HEK293T (cell line): ENCODE measurements at regions not wholly inside any gene's neighbourhood (a gene's known extent, or its start where the extent isn't known, plus 50 kb on each side); places are given as distances from the start of the nearest gene placed in this dataset.

Experiments used
- CTCF ChIA-PET: fragments of 350-600 bp; formaldehyde crosslinking; extraction: SDS; loops from one replicate; lab custom pipeline; 2021; ENCODE audit warnings: antibody characterized with exemption, inconsistent platforms; lab: Yijun Ruan, JAX
- POLR2A ChIA-PET: fragments of 350-600 bp; formaldehyde crosslinking; extraction: SDS; loops from one replicate; lab custom pipeline; 2020; ENCODE audit warnings: antibody characterized with exemption, inconsistent platforms; lab: Yijun Ruan, JAX
- DNase-seq: peaks from one replicate; pipeline ENCODE4 v3.0.0; 2012; ENCODE audit warnings: mixed read lengths; ENCODE audit errors: extremely low spot score
- ARNT ChIP-seq: fragments of 450-650 bp; IDR thresholded peaks from 2 replicates; pipeline ENCODE4 v1.6.1; 2017; ENCODE audit warnings: mild to moderate bottlenecking
- BHLHE40 ChIP-seq: fragments of 450-650 bp; IDR thresholded peaks from 2 replicates; pipeline ENCODE4 v1.6.1; 2016; ENCODE audit warnings: mild to moderate bottlenecking, moderate library complexity, borderline replicate concordance
- CTBP1 ChIP-seq: fragments of 450-650 bp; IDR thresholded peaks from 2 replicates; pipeline ENCODE4 v1.6.1; 2016; ENCODE audit warnings: borderline replicate concordance
- ELF4 ChIP-seq: fragments of 450-650 bp; IDR thresholded peaks from 2 replicates; pipeline ENCODE4 v1.6.1; 2017; ENCODE audit warnings: antibody characterized with exemption
- FOXA1 ChIP-seq: fragments of 450-650 bp; IDR thresholded peaks from 2 replicates; pipeline ENCODE4 v1.6.1; 2016; ENCODE audit warnings: mild to moderate bottlenecking
- FOXK2 ChIP-seq: fragments of 450-650 bp; IDR thresholded peaks from 2 replicates; pipeline ENCODE4 v1.6.1; 2016; ENCODE audit warnings: mild to moderate bottlenecking
- FOXM1 ChIP-seq: fragments of 450-650 bp; IDR thresholded peaks from 2 replicates; pipeline ENCODE4 v1.6.1; 2017; ENCODE audit warnings: mild to moderate bottlenecking, borderline replicate concordance
- HDGF ChIP-seq: fragments of 450-650 bp; IDR thresholded peaks from 2 replicates; pipeline ENCODE4 v1.6.1; 2017; ENCODE audit warnings: antibody characterized with exemption, borderline replicate concordance
- L3MBTL2 ChIP-seq: fragments of 450-650 bp; conservative IDR thresholded peaks from 2 replicates; pipeline ENCODE4 v1.6.1; 2016; ENCODE audit warnings: mild to moderate bottlenecking
- LEF1 ChIP-seq: fragments of 450-650 bp; IDR thresholded peaks from 2 replicates; pipeline ENCODE4 v1.6.1; 2017; ENCODE audit warnings: mild to moderate bottlenecking, borderline replicate concordance
- NFRKB ChIP-seq: fragments of 450-650 bp; IDR thresholded peaks from 2 replicates; pipeline ENCODE4 v1.6.1; 2016; ENCODE audit warnings: mild to moderate bottlenecking, moderate library complexity
- SP1 ChIP-seq: fragments of 450-650 bp; IDR thresholded peaks from 2 replicates; pipeline ENCODE4 v1.6.1; 2017
- SUZ12 ChIP-seq: fragments of 450-650 bp; IDR thresholded peaks from 2 replicates; pipeline ENCODE4 v1.6.1; 2016; ENCODE audit warnings: mild to moderate bottlenecking
- TARDBP ChIP-seq: fragments of 450-650 bp; IDR thresholded peaks from 2 replicates; pipeline ENCODE4 v1.6.1; 2016
- ZNF384 ChIP-seq: fragments of 450-650 bp; IDR thresholded peaks from 2 replicates; pipeline ENCODE4 v1.6.1; 2016
- TF ChIP-seq, protein P1 (sequence below): fragments of 450-650 bp; IDR thresholded peaks from 2 replicates; pipeline ENCODE4 v1.6.1; 2016

DNA sequence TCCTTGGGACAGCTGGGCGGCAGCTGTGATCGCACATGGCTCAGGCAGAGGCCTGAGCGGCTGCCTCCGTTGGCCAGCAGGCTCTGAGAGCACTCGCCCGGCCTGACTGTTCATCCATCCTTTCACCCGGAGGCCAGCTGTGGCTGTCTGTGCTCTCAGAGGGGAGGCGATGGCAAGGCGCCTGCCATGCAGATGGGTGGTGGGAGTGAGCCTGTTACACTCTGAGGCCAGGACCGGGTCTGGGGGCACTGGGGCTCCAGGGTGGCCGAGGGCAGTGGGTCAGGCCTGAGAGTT lies 292.3 kb downstream of the TMEM121 start:
- POLR2A ChIA-PET = no interaction called here
- no peak for TF ChIP-seq ZNF384
- TF ChIP-seq FOXK2 = no peak
- no peak for TF ChIP-seq L3MBTL2
- no peak for TF ChIP-seq ELF4
- no peak for TF ChIP-seq LEF1
- TF ChIP-seq TARDBP = no peak
- no peak for TF ChIP-seq SP1
- no peak for TF ChIP-seq ARNT
- TF ChIP-seq NFRKB = no peak
- no peak for TF ChIP-seq CTBP1
- no peak for TF ChIP-seq FOXA1
- TF ChIP-seq, protein P1, sequence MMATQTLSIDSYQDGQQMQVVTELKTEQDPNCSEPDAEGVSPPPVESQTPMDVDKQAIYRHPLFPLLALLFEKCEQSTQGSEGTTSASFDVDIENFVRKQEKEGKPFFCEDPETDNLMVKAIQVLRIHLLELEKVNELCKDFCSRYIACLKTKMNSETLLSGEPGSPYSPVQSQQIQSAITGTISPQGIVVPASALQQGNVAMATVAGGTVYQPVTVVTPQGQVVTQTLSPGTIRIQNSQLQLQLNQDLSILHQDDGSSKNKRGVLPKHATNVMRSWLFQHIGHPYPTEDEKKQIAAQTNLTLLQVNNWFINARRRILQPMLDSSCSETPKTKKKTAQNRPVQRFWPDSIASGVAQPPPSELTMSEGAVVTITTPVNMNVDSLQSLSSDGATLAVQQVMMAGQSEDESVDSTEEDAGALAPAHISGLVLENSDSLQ = no peak
- TF ChIP-seq FOXM1 = no peak
- no peak for TF ChIP-seq HDGF
- TF ChIP-seq SUZ12 = no peak
- DNase-seq = no peak
- CTCF ChIA-PET = no interaction called here

DNA sequence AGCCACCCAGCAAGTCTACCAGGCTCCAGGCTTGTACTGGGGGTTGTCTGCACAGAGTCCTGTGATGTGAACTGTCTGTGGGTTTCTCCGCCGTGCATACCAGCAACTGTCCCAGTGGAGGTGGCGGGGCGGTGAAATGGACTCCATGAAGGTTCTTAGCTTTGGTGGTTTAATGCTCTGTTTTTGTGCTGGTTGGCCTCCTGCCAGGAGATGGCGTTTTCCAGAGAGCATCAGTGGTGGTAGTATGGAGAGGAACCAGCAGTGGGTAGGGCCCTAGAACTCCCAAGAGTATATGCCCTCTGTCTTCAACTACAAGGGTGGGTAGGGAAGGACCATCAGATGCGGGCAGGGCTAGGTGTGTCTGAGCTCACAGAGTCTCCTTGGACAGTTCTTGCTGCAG lies 303.8 kb downstream of the TMEM121 start:
- ChIA-PET CTCF (no interaction called here), POLR2A (no interaction called here)
- no peak for DNase-seq
- TF ChIP-seq TARDBP (no peak), FOXK2 (no peak), ELF4 (no peak), FOXM1 (no peak), LEF1 (no peak), HDGF (no peak)

DNA sequence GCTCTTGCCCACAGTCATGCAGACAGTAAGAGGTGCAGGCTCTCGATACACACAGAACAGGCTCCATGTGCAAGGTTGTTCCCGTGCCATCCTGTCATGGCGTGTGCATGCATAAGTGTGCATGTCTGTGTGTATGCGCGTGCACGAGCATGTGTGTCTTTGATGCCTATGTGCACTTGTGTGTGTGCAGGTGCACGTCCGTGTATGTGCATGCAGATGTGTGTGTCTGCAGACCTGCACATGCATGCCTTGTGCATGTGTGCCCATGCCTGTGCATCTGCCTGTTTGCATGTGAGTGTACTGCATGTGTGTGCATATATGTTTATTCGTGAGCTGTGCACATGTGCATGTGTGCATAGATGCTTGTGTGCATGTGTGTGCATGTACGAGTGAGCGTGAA lies 309.8 kb downstream of the TMEM121 start:
- CTCF ChIA-PET = no interaction called here

DNA sequence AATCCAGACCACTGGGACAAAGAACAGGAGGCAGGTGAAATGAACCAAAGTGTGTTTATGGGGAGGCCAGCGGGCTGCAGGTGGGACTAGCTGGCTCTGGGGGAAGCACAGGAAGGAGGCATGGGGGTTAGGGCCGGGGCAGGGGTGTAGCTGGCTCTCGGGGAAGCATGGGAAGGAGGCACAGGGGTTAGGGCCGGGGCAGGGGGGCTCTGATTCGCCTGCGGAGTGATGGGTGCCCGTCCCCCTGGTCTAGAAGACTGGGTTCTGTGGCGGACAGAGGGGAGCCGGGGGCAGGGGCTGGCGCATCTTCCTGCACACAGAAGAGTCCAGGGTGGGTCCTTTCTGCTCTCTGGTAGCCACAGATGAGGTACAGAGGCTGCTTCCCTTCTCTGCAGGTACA lies 310.3 kb downstream of the TMEM121 start:
- no peak for TF ChIP-seq BHLHE40
- no peak for TF ChIP-seq LEF1
- TF ChIP-seq FOXK2 = no peak
- TF ChIP-seq SUZ12 = no peak
- TF ChIP-seq SP1 = no peak
- no peak for TF ChIP-seq ZNF384
- TF ChIP-seq FOXM1 = no peak
- no peak for DNase-seq
- POLR2A ChIA-PET = no interaction called here
- CTCF ChIA-PET = no interaction called here

More for the DNA sequence above, 309.8 kb downstream of the TMEM121 start:
- POLR2A ChIA-PET = no interaction called here
- TF ChIP-seq NFRKB (no peak), ARNT (no peak), L3MBTL2 (no peak), TARDBP (no peak), ZNF384 (no peak), FOXA1 (no peak), FOXK2 (no peak), LEF1 (no peak), FOXM1 (no peak), BHLHE40 (no peak), HDGF (no peak), CTBP1 (no peak), SP1 (no peak), SUZ12 (no peak), ELF4 (no peak)
- TF ChIP-seq, protein P1 = no peak
- no peak for DNase-seq

DNA sequence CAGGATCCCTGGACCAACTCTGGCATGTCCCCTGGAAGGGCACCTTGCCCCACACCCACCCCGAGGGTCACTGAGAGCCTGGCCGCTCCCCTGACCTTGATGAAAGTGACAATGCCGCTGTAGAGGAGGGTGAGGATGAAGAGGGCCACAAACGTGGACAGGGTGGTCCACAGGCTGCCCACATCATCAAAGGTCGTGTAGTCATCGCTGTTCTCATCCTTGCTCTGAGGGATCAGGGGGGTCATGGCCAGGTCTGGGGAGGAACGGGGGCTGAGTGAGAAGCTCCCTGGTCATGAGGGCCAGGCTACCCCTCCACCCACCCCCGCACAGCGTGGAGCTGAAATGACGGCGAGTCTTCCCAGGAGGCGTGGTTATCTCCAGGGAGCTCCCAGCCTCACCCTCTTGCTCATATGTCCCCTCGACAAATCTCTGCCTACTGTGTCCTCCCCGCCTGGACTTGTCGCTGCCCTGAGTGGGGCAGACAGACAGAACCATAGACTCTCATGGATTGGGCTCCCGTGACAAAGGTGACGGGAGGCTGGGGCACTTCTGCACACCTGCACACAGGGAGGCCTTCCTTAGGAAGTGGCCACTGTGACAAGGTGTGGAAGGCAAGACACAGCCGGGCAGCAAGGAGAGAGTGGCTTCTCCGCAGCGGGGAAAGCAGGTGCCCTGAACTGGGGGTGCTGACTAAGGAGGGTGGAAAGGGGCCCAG lies 311.1 kb downstream of the TMEM121 start:
- no peak for DNase-seq
- TF ChIP-seq L3MBTL2 (no peak), ARNT (no peak), ELF4 (no peak), SUZ12 (no peak), FOXK2 (no peak), TARDBP (no peak), HDGF (no peak), SP1 (no peak), NFRKB (no peak), BHLHE40 (no peak), FOXA1 (no peak), LEF1 (no peak)
- ChIA-PET CTCF (no interaction called here), POLR2A (no interaction called here)

DNA sequence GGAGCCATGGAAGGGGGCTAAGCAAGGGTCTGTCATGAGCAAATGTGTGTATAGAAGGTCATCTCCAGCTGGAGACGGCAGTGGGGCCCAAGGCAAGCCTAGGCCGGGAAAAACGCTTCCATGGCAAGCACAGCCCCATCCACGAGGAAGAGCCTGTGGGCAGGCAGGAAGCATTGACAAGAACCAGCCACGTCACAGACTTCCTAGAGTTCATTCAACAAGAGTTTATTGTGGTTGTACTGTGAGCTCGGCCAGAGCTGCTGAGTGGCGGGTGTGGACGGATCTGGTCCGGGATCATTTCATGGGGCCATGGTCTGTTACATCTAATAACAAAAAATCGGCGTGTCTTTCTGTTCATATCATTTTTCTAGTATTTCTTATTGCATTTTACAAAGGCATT lies 311.7 kb downstream of the TMEM121 start:
- ChIA-PET POLR2A (no interaction called here), CTCF (no interaction called here)
- no peak for DNase-seq
- TF ChIP-seq TARDBP = no peak

DNA sequence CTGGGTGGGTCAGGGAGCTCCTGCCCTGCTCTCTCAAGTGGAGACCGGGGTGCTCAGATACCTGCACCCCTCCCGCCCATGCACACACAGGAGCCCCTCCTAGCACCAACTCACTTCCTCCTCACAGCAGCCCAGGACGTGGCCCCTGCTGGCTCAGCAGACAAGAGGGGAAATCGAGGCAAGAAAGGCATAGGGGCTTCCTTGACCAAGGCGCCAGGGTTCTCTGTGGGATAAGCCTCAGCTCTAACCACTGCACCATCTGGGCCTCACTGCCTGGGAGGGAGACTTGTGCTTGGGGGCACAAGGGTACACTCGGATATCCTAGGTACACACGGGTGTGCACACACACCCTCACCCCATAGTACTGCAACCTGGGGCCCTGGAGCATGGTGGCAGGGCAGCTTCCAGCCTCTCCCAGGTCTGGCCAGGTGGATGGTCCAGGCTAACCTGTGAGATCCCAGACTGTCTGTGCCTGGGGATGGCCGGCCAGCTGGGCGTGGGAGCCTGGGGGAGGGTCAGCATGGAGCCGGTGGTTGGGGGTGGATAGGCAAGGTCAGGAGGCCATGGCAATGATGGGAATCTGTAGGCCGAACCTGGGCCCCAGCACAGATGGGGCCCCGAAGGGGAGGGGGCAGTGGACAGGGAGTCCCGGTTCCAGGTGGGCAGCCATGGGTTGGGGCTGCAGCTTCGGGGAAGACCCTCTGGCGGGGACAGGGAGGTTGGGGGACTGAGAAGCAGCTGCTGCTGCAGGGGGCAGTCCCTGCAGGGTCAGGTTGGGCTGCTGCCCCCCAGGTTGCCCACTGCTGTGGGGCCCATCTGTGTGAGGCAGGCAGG lies 312.4 kb downstream of the TMEM121 start:
- ChIA-PET POLR2A (no interaction called here), CTCF (no interaction called here)
- TF ChIP-seq FOXM1 (no peak), ZNF384 (no peak), TARDBP (no peak), ARNT (no peak), CTBP1 (no peak), NFRKB (no peak), ELF4 (no peak), LEF1 (no peak)
- no peak for DNase-seq
